ENCODE measurements at regions not wholly inside any gene's neighbourhood (a gene's known extent, or its start where the extent isn't known, plus 50 kb on each side); places are given as distances from the start of the nearest gene placed in this dataset.

DNA sequence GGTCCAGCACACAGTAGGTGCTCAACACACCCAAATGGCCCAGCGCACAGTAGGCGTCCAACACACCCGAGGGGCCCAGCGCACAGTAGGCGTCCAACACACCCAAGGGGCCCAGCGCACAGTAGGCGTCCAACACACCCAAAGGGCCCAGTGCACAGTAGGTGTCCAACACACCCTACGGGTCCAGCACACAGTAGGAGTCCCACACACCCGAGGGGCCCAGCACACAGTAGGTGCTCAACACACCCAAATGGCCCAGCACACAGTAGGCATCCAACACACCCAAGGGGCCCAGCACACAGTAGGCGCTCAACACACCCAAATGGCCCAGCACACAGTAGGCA lies 80.8 kb downstream of the FOXL3 start:
- peaks cover 14% of the 10 kb centered on the region for H3K4me1 Mint-ChIP-seq (ENCODE audit: low read depth)
- H3K9me3 Mint-ChIP-seq (ENCODE audit: low read depth) = no peaks in the 10 kb centered on the region
- no peak for TF ChIP-seq CTCF (IDR thresholded peaks at IDR 0.05)
- no peak overlapping the region for H3K27ac Mint-ChIP-seq (ENCODE audit: unreplicated experiment)
- no peak overlapping the region for H3K4me3 Mint-ChIP-seq (ENCODE audit: unreplicated experiment)
- no peaks in the 10 kb centered on the region for H3K27me3 Mint-ChIP-seq (ENCODE audit: low read depth)
- peak; percentile 79 for DNase-seq (ENCODE audit: low spot score)
- no peaks in the 10 kb centered on the region for H3K36me3 Mint-ChIP-seq (ENCODE audit: low read depth)

DNA sequence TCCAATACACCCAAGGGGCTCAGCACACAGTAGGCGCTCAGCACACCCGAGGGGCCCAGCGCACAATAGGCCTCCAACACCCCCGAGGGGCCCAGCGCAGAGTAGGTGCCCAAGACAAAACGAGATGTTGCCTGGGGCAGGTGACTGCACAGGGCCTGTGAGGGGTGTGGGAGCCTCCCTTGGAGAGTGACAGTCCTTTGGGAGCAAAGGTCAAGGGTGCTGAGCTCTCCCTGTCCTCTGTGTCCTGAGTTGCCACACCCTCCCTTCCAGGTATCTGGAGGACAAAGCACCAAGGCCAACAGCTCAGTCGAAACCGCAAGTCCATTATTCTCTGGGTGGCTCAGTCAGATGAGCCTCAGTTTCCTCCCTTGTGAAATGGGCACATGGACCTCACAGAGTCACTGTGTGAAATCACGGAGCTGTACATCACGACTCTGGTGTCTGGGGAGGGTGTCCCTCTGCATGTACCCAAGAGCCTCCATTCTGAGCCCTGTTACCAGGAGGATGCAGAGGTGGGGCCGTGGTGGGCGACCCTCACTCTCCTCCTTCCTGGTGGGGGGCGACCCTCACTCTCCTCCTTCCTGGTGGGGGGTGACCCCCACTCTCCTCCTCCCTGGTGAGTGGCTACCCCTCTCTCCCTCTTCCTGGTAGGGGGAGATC lies 81.3 kb downstream of the FOXL3 start:
- TF ChIP-seq CTCF (IDR thresholded peaks at IDR 0.05) = no peak
- no peaks in the 10 kb centered on the region for H3K27me3 Mint-ChIP-seq (ENCODE audit: low read depth)
- no peak overlapping the region for H3K4me3 Mint-ChIP-seq (ENCODE audit: unreplicated experiment)
- no peak overlapping the region for H3K27ac Mint-ChIP-seq (ENCODE audit: unreplicated experiment)
- no peaks in the 10 kb centered on the region for H3K9me3 Mint-ChIP-seq (ENCODE audit: low read depth)
- H3K36me3 Mint-ChIP-seq (ENCODE audit: low read depth) = no peaks in the 10 kb centered on the region
- H3K4me1 Mint-ChIP-seq (ENCODE audit: low read depth) = peaks cover 9% of the 10 kb centered on the region
- peak; percentile 88 for DNase-seq (ENCODE audit: low spot score)

DNA sequence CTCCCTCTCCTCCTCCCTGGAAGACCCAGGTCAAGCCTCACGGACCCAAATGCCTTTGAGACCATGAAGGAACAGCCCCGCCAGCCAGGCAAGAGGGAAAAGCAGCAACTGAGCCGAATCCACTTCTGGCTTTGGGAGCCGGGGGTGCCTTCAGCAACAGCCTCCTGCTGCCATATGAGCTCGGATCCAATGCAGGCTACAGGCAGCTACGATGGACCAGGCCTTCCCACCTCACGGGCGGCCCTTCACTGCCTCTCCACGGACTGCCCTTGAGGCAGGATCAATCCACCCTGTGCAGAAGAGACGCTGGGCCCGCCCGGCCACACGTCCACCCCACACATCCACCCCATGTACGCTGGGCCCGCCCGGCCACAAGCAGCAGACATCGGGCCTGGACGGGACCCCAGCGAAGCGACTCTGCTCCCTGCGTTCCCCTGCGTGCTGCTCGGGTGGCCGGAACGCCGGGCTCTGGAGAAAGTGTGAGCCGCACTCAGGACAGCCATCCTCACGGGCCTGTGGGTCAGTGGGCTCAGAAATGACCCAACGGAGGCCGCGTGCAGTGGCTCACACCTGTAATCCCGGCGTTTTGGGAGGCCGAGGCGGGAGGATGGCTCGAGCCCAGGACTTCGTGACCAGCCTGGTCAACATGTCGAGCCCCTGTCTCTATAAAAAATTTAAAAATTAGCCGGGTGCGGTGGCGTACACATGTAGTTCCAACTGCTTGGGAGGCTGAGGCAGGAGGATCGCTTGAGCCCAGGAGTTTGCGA lies 82.0 kb downstream of the FOXL3 start:
- peak; percentile 85 for DNase-seq (ENCODE audit: low spot score)
- no peaks in the 10 kb centered on the region for H3K27me3 Mint-ChIP-seq (ENCODE audit: low read depth)

DNA sequence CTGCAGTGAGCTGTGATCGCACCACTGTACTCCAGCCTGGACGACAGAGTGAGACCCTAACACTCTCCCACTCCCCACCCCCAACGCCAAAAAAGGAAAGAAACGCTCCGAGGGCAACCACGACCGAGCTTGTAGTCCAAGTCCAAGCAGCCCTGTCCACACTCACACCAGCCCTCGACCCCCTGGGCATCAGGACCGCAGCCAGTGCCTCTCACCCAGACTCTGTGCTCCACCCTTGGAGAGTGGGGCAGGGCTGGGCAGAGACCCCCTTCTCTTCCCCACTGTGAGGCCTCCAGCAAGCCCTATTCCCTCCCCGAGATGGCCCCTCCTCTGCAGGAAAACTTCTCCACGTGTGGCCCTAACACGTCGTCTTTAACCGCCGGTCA lies 82.6 kb downstream of the FOXL3 start:
- no peak overlapping the region for H3K4me3 Mint-ChIP-seq (ENCODE audit: unreplicated experiment)
- H3K4me1 Mint-ChIP-seq (ENCODE audit: low read depth) = no peaks in the 10 kb centered on the region
- no peaks in the 10 kb centered on the region for H3K36me3 Mint-ChIP-seq (ENCODE audit: low read depth)
- no peaks in the 10 kb centered on the region for H3K27me3 Mint-ChIP-seq (ENCODE audit: low read depth)
- H3K27ac Mint-ChIP-seq (ENCODE audit: unreplicated experiment) = no peak overlapping the region
- no peaks in the 10 kb centered on the region for H3K9me3 Mint-ChIP-seq (ENCODE audit: low read depth)
- no peak for TF ChIP-seq CTCF (IDR thresholded peaks at IDR 0.05)
- peak; percentile 69 for DNase-seq (ENCODE audit: low spot score)

More for the DNA sequence above, 82.0 kb downstream of the FOXL3 start:
- Mint-ChIP-seq H3K36me3 (ENCODE audit: low read depth) (no peaks in the 10 kb centered on the region), H3K9me3 (ENCODE audit: low read depth) (no peaks in the 10 kb centered on the region), H3K4me3 (ENCODE audit: unreplicated experiment) (no peak overlapping the region), H3K27ac (ENCODE audit: unreplicated experiment) (no peak overlapping the region), H3K4me1 (ENCODE audit: low read depth) (peaks cover 2% of the 10 kb centered on the region)
- TF ChIP-seq CTCF (IDR thresholded peaks at IDR 0.05) = no peak

- Mint-ChIP-seq H3K27me3 (ENCODE audit: low read depth) (no peaks in the 10 kb centered on the region), H3K27ac (ENCODE audit: unreplicated experiment) (no peak overlapping the region), H3K36me3 (ENCODE audit: low read depth) (no peaks in the 10 kb centered on the region), H3K9me3 (ENCODE audit: low read depth) (no peaks in the 10 kb centered on the region), H3K4me3 (ENCODE audit: unreplicated experiment) (no peak overlapping the region), H3K4me1 (ENCODE audit: low read depth) (no peaks in the 10 kb centered on the region)
- DNase-seq (ENCODE audit: low spot score) = peak; percentile 81
- TF ChIP-seq CTCF (IDR thresholded peaks at IDR 0.05) = no peak
Observed at GRCh38 chr7:372932-373791, 83.2 kb downstream of the FOXL3 start.

Data from chondrocyte (in vitro differentiated cells).